ENCODE measurements at regions not wholly inside any gene's neighbourhood (a gene's known extent, or its start where the extent isn't known, plus 50 kb on each side); places are given as distances from the start of the nearest gene placed in this dataset.

GRCh38 chr2:575030-575726 is 102.0 kb downstream of the TMEM18 start:
- TF ChIP-seq NFIC (IDR thresholded peaks at IDR 0.05; ENCODE audit: borderline replicate concordance) (no peak), ZBTB33 (IDR thresholded peaks at IDR 0.05; ENCODE audit: borderline replicate concordance, low read depth) (no peak), REST (IDR thresholded peaks at IDR 0.05; ENCODE audit: low read depth, low read length) (no peak), USF2 (IDR thresholded peaks at IDR 0.05; ENCODE audit: borderline replicate concordance, low read depth, low read length) (no peak), RAD21 (IDR thresholded peaks at IDR 0.05; ENCODE audit: low read length) (no peak), POLR2AphosphoS5 (IDR thresholded peaks at IDR 0.05; ENCODE audit: low read depth, low read length) (no peak), FOXM1 (IDR thresholded peaks at IDR 0.05; ENCODE audit: low read depth) (no peak), ELF1 (IDR thresholded peaks at IDR 0.05) (no peak), TAF1 (IDR thresholded peaks at IDR 0.05; ENCODE audit: borderline replicate concordance, low read depth, low read length) (no peak), RCOR1 (IDR thresholded peaks at IDR 0.05; ENCODE audit: low read length) (no peak), FOXJ3 (CRISPR knock-in tag; IDR thresholded peaks at IDR 0.05) (no peak), MEF2A (IDR thresholded peaks at IDR 0.05; ENCODE audit: borderline replicate concordance, low read depth) (no peak), USF1 (IDR thresholded peaks at IDR 0.05; ENCODE audit: borderline replicate concordance, low read depth) (no peak), RXRA (IDR thresholded peaks at IDR 0.05; ENCODE audit: borderline replicate concordance, low read depth) (no peak)
- no peak overlapping the region for H3K4me2 ChIP-seq
- POLR2A ChIA-PET: no interaction called here
- CTCF ChIA-PET: interaction anchor here (0.9 to 1.3 kb wide), 2 partner anchors 7 to 9 kb away, joined by 3 read pairs; no protein-coding TSS in a partner anchor
- no peaks in the 10 kb centered on the region for H3K36me3 ChIP-seq (replicated peaks in 1 of 2; ENCODE audit: control insufficient read depth in 1 of 2, insufficient read depth in 2 of 2, low read length in 1 of 2)
- no peak overlapping the region; a peak in 1 of 4 replicates for H3K4me3 ChIP-seq (ENCODE audit: low read depth in 2 of 2, low read length in 1 of 2)
- 40% methylated on average over 11 of the region's 14 CpGs for WGBS (ENCODE audit: low lambda C conversion rate)
- H3F3A ChIP-seq (replicated peaks; ENCODE audit: insufficient read depth): no peaks in the 10 kb centered on the region
- H3K9ac ChIP-seq: no peak overlapping the region
- H3K9me3 ChIP-seq: peaks cover 17% of the 10 kb centered on the region; the same call in 1 of the 2 replicates
- peak overlapping the region in 1 of 2 experiments; percentile 99; a peak in 2 of 4 replicates for H3K27ac ChIP-seq (ENCODE audit: low read depth in 2 of 2, low read length in 1 of 2)
- peaks cover 0 to 24% of the 10 kb centered on the region in 2 experiments; a peak in 2 of 4 replicates for H3K4me1 ChIP-seq (ENCODE audit: control insufficient read depth in 1 of 2, insufficient read depth in 2 of 2, low read depth in 1 of 2, low read length in 1 of 2)
- H2AFZ ChIP-seq (ENCODE audit: low read depth): no peak overlapping the region
- H3K79me2 ChIP-seq (ENCODE audit: insufficient read depth): no peaks in the 10 kb centered on the region
- DNase-seq: no peak
- no peaks in the 10 kb centered on the region for H3K9me2 ChIP-seq
- no peaks in the 10 kb centered on the region for H4K20me1 ChIP-seq (ENCODE audit: insufficient read depth)
- no peaks in the 10 kb centered on the region for H3K27me3 ChIP-seq (ENCODE audit: insufficient read depth)
